ENCODE measurements at regions not wholly inside any gene's neighbourhood (a gene's known extent, or its start where the extent isn't known, plus 50 kb on each side); places are given as distances from the start of the nearest gene placed in this dataset.

DNA sequence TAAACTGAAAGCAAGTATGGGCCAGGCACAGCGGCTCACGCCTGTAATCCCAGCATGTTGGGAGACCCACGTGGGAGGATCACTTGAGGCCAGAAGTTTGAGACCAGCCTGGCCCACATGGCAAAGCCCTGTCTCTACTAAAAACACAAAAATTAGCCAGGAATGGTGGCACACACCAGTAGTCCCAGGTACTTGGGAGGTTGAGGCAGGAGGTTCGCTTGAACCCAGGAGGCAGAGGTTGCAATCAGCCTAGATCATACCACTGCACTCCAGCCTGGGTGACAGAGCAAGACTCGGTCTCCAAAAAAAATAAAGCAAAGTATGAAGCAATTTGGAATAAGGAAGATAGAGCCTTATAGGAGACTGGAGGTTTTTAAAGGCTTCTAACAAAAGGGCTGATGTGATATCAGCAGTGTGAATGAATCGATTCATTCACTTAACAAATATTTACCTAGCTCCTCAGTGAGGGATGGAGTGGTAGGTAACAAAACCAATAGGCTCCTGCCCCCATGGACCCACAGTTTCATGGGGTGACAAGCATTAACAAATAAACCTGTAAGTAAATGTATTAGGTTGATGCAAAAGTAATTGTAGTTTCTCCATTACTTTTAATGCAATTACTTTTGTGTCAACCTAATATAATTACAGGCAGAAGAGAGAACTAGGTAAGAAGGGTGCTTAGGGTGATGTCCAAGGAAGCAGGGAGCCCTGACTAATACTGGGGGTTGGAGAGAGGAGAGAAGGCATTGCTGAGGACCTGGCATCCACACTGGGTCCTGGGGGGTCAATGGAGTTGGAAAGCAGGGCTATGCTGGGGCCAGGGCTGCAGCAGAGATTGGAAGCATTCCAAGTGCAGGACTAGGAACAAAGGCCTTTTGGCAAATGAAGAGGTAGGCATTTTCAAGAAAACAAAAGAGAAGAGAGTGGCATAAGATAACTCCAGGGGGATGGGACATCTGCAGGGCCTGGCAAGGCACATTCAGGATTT, 195.4 kb upstream of the ARL4C start:
- DNase-seq: peak; percentile 88

DNA sequence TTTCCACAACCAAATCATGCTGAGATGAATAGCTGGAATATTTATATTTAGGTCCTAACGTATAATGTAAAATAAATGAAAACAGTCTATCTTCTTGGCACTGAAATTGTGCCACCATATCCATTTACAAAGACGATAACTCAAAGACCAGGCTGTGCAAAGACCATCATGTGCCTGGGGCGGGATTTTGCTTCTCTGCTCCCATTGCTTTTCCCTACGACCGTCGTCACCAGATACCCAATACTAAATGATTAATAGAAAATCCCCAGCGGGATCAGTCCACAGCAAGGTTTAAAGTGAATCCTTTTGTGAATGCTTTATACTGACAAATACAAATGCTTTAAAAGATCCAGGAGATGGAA, 194.3 kb upstream of the ARL4C start:
- peak; percentile 99 for DNase-seq

DNA sequence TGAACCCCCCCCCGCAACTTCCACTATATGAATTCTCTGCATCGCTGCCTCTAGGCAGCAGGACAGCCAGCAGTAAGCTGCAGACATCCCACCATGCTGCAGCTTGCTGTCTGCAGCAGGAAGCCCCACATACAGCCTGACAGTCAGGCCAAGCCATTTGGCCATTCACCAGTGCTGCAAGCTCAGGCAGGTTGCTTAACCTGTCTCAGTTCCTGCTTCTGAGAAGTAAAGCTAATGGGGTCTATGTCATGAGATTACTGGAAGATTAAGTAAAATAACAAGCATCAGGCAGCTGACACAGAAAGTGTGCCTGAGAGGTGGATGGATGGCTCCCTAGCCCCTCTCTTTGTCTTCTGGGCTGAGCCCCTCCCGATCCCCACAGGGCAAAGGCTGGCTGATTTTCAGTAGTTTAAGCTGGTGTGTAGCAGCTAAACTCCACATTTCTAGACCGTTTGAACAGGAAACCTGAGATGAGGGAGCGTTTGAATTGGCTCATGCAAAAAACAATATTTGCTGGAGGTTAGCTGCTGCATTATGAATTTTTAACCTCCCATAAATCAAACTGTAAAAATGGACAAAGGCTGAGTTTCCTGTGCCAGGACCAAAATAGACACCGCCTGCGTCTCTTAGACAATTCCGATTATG, 193.8 kb upstream of the ARL4C start:
- DNase-seq: peak; percentile 99

DNA sequence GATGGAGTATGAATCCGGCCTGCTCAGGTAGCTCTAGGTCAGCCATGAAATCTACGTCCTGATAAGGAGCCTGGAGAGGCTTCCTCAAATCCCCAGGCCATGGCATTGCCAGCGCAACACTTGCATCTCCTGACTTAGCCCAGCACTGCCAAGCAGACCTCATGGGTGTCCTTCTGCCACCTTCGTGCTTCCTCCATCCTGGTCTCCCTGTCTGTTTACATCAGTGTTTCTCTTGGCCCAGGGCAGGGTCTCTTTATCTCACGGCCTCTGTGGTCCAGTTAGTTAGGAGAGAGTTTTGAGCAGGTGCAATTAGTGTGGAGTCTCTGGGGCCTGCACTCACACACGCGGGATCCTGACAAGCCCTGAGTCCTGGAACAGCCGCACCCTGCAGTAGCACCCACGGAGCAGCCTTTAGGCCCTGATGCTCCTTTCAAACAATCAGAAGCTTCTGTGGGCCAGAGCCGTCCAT, 193.1 kb upstream of the ARL4C start:
- DNase-seq: peak; percentile 56

DNA sequence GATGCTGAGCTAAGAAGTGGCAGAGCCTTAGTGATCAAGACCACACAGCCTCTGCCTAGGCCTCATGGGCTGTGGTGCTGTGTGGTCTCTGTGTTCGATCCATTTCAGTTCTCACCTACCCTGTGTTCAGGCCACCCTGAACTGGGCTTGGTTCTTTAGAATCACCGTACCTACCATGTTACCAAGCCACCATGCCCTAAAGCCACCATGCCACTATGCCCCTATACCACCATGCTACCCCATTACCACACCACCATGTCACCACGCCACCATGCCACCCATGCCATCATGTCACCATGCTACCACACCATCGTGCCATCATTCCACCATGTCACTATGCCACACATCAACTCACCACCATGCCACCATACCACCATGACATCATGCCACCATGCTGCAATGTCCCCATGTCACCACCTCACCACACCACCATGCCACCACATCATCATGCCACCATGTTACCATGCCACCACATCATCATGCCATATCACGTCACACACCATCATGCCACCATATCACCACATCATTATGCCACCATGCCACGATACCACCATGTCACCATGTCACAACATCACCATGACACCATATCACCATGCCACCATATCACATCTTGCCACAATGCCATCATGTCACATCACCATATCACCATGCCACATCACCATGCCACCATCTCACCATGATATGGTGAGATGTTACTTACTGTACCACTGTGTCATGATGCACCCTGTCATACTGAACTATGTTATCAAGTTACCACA, 191.0 kb upstream of the ARL4C start:
- no peak for DNase-seq

DNA sequence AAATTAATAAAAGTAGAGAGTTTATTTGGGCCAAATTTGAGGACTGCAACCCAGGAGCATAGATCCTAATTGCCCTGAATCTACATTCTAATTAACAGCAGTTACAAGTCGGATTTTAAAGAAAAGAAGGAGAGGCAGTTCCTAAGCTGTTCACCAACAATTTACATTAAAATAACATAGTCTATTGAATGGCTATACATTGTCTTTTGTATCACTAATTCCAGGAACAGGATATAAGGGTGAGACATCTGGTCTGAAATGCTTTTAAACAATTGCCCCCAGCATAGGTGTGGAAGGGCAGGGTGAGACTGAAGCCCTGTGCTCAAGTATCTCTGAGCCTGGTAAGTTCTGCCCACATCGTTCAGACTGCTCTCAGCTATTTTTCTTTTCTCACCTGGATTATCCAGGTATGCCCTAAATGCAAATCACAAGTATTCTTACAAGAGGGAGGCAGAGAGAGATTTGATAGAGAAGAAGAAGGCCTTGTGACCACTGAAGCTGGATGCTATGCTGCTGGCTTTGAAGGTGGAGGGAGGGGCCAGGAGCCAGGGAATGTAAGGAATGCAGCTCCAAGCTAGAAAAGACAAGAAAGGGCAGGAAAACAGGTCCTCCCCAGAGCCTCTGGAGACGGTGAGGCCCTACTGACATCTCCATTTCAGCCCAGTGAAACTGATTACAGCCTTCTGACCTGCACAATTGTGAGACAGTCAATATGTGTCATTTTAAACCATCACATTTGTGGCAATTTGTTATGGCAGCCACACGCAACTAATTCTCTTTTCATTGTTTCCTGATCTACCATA, 189.4 kb upstream of the ARL4C start:
- DNase-seq: no peak

DNA sequence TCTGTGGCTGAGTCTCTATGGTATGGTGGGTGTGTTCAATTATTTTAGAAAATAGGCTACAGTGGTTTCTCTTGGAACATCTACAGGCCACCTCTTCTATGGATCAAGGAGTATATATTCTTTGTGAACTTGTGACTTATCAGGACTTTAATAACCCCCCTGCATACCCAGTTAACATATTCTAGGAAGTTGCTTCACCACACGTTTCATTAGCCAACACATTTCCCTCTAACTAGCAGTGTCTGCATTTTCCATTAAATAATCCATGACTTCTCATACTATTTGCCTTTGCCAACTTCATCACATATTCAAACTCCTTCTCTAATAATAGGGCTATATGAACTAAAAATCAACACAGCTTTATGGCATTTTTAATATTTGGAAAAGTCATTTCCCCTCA, 187.6 kb upstream of the ARL4C start:
- DNase-seq: no peak

DNA sequence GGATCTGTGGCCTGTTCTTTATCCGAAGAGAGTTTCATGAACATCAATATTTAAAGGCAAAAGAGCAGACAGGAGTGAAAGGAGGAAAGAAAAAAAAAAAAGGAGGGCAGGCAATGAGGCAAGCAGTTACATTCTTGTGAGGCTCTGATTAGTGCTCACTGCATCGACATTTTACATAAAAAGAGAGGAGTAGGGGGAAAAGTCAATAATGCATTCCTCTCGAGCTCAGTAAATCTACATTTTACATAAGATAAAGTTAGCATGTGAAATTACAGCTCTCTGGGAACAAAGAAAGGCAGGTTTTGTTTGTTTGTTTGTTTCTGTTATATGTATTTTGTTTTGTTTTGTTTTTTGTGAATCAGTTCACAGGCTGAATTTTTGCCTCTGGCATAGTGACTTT, 187.1 kb upstream of the ARL4C start:
- DNase-seq: no peak

DNA sequence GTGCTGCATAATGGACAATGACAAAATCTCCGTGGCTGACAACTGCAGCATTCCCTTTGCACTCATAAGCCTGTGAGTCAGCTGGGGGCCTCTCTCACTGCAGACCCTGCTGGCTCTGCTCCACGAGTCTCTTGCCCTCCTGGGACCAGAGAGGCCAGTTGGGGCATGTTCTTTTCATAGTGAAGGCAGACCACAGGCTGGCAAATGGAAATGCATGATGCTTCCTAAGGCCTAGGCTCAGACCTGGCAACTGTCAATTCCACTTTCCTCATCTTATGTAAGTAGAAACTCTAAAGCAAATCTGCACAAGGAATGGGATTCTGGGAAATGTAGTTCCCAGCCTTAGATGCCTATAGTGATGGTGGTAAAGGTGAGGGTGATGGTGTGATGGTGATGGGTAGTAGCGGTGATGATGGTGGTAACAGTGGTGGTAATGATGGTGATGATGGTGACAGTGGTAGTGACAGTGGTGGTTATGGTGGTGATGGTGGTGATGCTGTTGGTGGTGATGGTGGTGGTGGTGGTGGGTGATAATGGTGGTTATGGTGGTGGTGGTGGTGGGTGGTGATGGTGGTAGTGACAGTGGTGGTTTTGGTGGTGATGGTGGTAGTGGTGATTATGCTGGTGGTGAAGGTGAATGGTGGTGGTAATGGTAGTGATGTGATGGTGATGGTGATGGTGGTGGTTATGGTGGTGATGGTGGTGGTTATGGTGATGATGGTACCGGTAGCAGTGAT, 185.8 kb upstream of the ARL4C start:
- no peak for DNase-seq

DNA sequence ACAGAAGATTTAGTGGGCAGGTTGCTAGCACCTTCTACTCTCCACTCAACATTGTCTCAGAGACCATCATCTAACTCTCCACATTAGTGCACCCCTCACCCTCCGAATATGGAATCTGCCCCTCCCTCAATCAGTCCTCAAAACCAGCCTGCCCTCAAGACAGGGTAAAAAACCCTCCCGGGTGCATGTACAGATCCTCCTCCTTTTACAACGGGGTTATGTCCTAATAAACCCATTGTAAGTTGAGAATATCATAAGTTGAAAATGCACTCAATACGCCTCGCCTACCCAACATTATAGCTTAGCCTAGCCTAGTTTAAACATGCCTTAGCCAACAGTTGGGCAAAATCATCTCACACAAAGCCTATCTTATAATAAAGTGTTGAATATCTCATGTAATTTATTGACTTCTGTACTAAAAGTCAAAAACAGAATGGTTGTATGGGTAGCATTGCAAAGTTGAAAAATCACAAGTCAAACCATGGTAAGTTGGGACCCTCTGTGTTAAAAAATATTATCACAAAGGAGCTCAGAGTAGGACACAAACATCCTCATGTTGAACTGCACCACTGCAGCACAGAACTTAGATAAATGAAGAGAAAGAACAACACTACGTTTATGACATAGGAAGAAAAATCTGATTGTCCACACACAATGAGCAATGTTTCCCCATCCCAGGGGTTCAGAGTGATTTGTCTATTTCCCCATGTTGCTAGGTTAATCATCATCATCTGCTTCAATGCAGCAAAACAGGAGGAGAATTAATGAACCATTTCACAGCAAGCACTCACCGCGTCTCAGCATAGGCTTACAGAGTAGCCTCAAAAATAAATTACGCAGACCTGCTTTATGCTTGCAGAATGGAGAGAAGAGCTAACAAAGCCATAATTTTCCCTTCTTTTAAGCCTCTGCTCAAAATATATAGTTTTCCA, 184.1 kb upstream of the ARL4C start:
- no peak for DNase-seq

DNA sequence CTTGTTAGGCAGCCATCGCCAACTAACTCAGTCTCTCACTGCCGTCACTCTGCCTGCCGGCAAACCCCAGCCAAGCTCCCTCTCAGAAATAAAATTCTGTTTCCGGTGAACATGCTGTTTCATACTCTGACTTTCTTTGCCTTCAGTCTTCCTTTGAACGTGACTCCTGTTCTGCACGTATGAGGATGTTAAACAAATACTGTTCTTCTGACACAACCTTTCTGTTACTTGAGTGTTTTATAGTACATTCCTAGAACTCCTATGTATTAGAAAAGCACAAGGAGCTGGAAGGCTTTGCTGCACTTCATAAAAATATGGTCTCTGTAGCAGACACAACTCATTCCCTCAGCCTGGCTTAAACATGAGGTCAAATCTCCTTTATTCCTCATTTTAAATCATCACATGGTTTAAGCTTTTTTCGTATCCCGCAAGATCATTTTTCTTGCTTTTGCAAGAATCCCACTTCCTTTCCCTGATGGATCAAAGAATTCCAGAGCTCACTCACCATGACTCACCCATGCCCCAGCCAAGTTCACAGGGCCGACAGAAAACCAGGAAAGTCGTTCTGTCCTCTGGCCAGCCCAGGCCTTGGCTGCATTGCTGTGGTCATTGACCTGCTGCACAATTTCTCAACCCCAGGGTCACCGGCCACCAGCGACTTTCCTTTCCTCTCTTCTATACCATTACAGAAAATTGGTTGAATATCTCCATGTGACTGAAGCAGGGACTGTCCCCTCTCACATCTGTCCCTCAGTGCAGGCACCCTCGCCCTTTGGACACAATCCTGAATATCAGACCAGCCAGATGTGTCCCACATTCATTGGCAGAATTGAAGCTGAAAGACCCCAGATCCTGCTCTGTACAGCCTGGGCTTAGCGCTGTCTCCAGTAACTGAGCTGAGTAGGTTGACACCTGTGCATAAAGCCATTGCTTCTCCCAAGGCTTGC, 183.1 kb upstream of the ARL4C start:
- no peak for DNase-seq

DNA sequence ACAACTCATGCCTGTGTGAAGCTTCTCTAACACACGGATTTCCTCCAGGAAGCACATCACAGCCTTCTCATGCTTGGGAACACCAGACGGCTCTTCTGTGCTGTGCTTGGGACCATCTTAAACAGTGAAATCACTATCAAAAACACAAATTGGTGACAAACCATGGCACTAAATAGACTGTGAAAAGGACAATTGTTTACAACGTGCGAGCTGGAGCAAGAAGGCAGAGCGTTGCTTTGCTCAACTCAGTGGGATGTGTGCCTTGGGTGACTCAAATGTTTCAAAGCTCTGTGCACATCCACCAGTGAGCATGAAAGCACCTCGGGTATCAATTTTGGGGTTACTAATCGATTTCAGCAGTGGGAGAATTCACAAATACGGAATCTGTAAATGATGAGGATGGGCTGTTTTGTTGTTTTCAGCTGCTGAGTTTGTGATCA, 182.4 kb upstream of the ARL4C start:
- no peak for DNase-seq

DNA sequence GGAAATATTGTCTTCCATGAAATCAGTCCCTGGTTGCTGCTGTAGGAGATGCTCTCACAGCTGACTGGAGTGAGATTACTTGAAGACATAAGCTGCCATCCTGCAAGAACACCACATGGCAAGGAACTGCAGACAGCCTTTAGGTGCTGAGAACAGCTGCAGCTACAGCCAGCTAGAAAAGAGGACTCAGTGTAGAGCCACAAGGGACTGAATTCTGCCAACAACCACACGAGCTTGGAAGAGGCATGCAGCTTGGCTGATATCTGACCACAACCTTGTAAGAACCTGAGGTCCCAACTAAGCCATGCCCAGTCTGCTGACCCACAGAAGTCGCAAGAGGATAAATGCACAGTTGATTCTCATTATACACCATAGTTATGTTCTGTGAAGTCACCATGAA, 181.8 kb upstream of the ARL4C start:
- no peak for DNase-seq

DNA sequence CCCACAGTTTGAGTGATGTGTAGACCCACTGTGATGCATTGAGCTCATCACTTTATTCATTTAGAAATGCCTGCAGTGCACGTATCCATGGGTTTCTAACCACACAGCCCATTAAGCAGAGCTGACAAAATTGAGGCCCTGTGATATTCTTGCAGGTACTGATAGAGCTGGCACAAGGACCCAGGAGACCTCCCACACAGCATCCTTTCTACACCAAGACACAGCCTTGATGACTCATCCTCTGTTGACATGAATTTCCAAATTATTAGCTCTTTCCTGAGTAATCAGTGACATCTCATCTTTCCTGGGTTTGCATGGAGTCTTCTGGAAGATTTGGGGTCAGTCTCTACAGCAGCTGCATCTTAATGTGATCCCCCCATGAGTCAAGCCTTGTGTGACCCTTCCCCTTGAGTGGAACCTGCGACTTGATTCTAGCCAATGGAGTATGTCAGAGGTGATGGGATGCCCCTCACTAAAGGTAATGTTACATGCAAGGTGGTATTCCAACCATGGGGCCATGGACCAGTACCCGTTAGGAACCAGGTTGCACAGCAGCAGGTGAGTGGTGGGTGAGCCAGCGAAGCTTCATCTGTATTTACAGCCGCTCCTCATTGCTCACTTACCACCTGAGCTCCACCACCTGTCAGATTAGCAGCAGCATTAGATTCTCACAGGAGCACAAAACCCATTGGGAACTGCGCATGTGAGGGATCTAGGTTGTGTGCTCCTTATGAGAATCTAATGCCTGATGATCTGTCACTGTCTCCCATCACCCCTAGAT, 181.1 kb upstream of the ARL4C start:
- peak; percentile 60 for DNase-seq

DNA sequence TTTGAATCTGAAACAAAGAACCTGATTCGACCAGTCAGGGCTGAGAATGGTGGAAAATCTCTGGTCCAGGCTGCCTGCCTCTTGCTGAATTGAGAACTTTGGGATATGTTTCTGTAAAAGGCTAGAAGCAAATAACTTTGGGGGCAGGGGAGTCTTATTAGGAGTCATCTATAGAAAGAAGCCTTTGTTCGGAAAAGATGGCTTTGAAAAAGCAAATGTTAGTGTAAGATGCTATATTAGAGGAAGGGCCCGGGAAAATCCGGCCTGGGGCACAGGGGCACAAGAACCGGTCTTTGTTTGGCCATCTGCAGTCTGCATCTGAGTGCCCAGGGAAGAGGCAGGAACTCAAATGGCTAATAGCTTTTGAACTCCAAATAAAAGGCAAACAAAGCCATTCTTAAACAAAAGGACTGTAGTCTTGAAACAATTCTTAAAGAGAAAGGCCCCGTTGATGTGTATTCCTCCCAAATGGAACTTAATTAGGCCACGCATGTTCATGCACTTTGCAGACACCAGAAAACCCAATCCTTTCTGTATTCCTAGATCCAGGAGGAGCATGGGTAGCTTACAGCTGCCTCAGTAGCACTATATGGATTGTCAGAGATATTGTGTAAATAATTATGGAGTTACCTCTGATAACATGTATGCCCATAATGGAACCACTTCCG, 180.0 kb upstream of the ARL4C start:
- DNase-seq: peak; percentile 71

DNA sequence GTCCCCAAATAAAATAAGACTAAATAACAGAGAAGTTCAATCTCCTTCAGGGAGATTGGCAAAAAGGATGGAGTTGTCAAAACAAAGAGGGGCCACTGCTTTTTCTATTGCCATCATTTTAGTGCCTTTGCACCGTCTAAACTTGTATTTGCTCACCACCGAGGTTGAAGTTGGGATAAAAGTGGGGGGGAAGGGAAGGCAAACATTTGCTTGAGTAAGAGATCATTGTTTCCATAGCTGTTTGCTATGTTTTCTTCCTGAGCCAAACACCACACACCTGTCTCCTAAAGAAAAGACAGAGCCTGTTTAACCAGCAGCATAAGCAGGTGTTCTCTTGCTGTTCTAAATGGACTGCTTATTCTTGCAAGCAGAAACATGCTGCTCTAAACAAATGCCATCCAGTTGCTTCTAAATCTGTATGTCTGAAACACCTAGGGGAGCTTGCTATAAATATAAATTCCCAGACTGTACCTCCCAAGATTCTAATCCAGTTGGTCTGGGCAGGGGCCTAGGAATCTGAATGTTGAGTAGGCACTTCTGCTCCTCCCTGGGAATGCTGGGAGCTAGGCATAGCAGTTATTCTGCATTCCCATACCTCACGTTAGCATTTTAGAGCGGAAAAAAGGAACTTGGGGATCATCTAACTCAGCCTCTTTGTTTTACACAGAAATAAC, 179.4 kb upstream of the ARL4C start:
- peak; percentile 96 for DNase-seq

DNA sequence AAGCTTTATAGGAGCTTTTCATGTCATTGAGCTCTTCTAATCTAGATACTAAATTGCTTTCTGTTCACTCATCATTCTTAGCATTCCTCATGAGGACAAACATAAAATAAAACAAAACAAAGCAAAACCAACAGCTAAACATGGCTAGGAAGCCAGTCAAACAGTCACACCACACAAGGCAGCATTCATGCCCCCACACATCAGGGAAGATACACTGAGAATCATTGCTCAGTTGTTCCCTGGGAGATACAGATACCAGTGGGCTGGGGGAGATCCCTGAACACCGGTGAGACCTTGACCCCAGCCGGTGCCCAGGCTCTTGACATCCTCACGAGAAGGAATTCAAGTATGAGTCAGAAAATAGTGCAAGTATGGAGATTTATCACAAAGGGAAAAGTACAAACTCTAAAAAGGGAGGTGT, 177.9 kb upstream of the ARL4C start:
- no peak for DNase-seq

All from NCI-H146 (cell line).